ENCODE measurements at regions not wholly inside any gene's neighbourhood (a gene's known extent, or its start where the extent isn't known, plus 50 kb on each side); places are given as distances from the start of the nearest gene placed in this dataset.
"Not testable (repeated sequence)": the region's sequence is repeated elsewhere in the genome, so short reads cannot be mapped to it uniquely, and the experiment has no call there.

- TF ChIP-seq CTCF, POLR2A (IDR thresholded peaks at IDR 0.05): not testable (repeated sequence)
Measured at GRCh38 chr11:82027335-82027734, 706.3 kb downstream of the FAM181B start.
